Esophagus squamous epithelium (tissue), 5 donors: ENCODE measurements at regions not wholly inside any gene's neighbourhood (a gene's known extent, or its start where the extent isn't known, plus 50 kb on each side); places are given as distances from the start of the nearest gene placed in this dataset.

Experiments
- DNase-seq: peaks from one replicate; lab custom pipeline; 2025; lab: John Stamatoyannopoulos, UW
- H3K27ac ChIP-seq, 4 donors: fragments of 200-600 bp; sonication (generic); one replicate each; pipeline ENCODE4 v1.5.1; 2016 to 2019; ENCODE audit warnings: mild to moderate bottlenecking in 1 of 4
- H3K27me3 ChIP-seq, 4 donors: fragments of 200-600 bp; sonication (generic); 1 replicate in 3 of 4; 2 replicates in 1 of 4; pipeline versions ENCODE4 v1.5.1 to v1.6.0; 2017 to 2021; ENCODE audit warnings: antibody characterized with exemption in 1 of 4
- H3K36me3 ChIP-seq, 3 donors: fragments of 200-600 bp; sonication (generic); one replicate each; pipeline ENCODE4 v1.5.1; 2016 to 2019
- H3K4me1 ChIP-seq, 3 donors: fragments of 200-600 bp; sonication (generic); one replicate each; pipeline ENCODE4 v1.5.1; 2017 to 2019
- H3K4me3 ChIP-seq, 4 donors: fragments of 200-600 bp; sonication (generic); 1 replicate in 3 of 4; 2 replicates in 1 of 4; pipeline ENCODE4 v1.5.1; 2016 to 2019; ENCODE audit warnings: mild to moderate bottlenecking in 2 of 4, moderate library complexity in 1 of 4
- H3K9me3 ChIP-seq, 3 donors: fragments of 200-600 bp; sonication (generic); one replicate each; pipeline ENCODE4 v1.5.1; 2016 to 2019
- CTCF ChIP-seq, 6 experiments: fragments of 450-650 bp in 4 of 6; fragments of 200-600 bp in 2 of 6; sonication (generic) in 2 of 6; IDR thresholded peaks; one replicate each; pipeline ENCODE4 v1.5.1; 2016 to 2019; ENCODE audit warnings: antibody characterized with exemption in 6 of 6, mild to moderate bottlenecking in 4 of 6, moderate library complexity in 4 of 6
- POLR2A ChIP-seq, 4 donors: fragments of 450-650 bp; IDR thresholded peaks; one replicate each; pipeline ENCODE4 v1.6.1; 2017; ENCODE audit warnings: antibody characterized with exemption in 4 of 4, mild to moderate bottlenecking in 4 of 4, moderate library complexity in 3 of 4
- WGBS, 2 donors: methylation state at CpG; one replicate each; pipeline ENCODE4 v1.1.5; 2018; 5-methylcytosine and 5-hydroxymethylcytosine counted together
- intact Hi-C: fragments of 100-400 bp; cut with DNase I; formaldehyde crosslinking; loops from one replicate; pipeline ENCODE4 v1.15.0; 2022
- donor health status: DM: yes; HTN: yes; CAD: no.

DNA sequence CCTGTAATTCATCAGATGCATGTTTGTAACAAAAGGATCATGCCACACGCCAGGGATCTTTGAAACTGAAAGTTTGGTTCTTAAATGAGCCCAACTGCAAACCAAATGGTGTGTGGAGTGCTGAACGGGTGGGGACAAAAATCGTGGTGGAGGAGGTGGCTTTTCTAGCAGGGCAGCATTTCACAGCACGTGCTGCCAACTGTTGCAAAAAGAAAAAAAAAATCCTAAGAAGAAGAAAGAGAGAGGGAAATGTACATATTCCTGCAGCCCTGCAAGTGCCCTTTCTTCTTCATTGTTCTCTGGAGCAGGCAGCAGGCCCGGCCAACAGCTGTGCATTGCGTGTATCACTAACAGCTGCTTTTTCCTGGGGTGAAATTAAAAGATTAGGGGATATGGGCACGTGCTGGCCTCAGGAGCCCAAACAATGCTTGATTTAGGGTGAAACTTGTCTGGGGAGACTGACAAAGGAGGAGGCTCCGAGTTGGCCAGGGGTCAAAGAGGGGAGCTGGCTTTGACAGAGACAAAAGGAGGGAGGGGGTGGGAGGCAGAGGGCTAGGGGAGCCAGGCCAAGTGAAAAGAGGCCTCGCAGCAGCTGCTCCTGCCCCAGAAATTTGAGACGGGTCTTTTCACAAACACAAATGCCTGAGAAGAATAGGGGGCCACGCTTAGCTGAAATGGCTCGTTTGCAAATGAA lies 73.0 kb downstream of the GADD45G start:
- intact Hi-C loops, result no loop called here
- TF ChIP-seq CTCF (IDR thresholded peaks at IDR 0.05), result no peak
- no peak for TF ChIP-seq POLR2A (IDR thresholded peaks at IDR 0.05)
- no peaks in the 10 kb centered on the region for H3K9me3 ChIP-seq
- 29 to 35% methylated on average over 12 of the region's 12 CpGs for WGBS, 2 donors
- no peak for DNase-seq
- H3K4me3 ChIP-seq, result no peak overlapping the region
- H3K4me1 ChIP-seq, result peaks cover 12 to 46% (median 19%) of the 10 kb centered on the region in 3 donors
- H3K27me3 ChIP-seq, result peaks cover 0 to 26% (median 0%) of the 10 kb centered on the region in 4 donors
- H3K27ac ChIP-seq, result no peak overlapping the region
- H3K36me3 ChIP-seq, result no peaks in the 10 kb centered on the region

DNA sequence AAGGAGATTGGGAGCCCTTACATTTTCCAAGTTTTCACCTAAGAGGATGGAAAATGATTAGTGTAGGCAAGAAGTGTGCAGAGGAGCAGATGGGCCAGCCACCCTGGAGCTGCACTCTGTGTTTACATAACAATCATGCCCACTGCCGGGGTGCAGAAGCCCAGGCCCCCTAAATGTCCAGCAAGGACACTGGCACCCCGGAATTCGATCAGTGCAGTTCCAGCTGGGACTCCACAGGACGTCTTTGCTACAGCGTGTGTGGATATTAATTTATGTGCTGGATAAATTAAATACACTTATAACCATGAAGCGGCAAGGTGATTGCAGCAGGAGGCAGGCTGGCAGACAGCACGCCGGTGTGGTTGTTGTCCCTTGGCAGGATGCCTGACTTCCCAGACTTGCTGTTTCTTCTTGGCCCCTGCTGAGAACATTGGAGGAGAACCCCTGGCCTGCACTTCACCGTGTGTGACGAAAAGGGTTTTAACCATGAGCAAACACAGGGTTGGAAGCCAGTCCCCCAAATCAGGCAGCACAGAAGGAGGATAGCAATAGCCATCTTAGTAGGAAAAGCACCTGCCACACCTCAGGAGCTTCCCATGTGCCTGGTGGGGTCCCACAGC lies 73.7 kb downstream of the GADD45G start:
- Histone ChIP-seq H3K9me3 (no peaks in the 10 kb centered on the region), H3K27me3 (peaks cover 0 to 26% (median 0%) of the 10 kb centered on the region in 4 donors), H3K36me3 (no peaks in the 10 kb centered on the region), H3K4me3 (no peak overlapping the region), H3K4me1 (peaks cover 12 to 46% (median 19%) of the 10 kb centered on the region in 3 donors), H3K27ac (no peak overlapping the region)
- intact Hi-C loops, result no loop called here
- DNase-seq, result no peak
- TF ChIP-seq CTCF (IDR thresholded peaks at IDR 0.05) (no peak), POLR2A (IDR thresholded peaks at IDR 0.05) (no peak)
- WGBS, 2 donors, result 83 to 96% methylated on average over 4 to 10 of the region's 10 CpGs

GRCh38 chr9:89679016-89679415 lies 74.2 kb downstream of the GADD45G start:
- Histone ChIP-seq H3K9me3 (no peaks in the 10 kb centered on the region), H3K4me3 (no peak overlapping the region), H3K36me3 (no peaks in the 10 kb centered on the region), H3K27me3 (peaks cover 0 to 26% (median 0%) of the 10 kb centered on the region in 4 donors), H3K4me1 (peaks cover 12 to 46% (median 19%) of the 10 kb centered on the region in 3 donors), H3K27ac (no peak overlapping the region)
- WGBS, 2 donors, result 79 to 89% methylated on average over 8 to 9 of the region's 9 CpGs
- DNase-seq, result no peak
- TF ChIP-seq POLR2A (IDR thresholded peaks at IDR 0.05), result no peak
- TF ChIP-seq CTCF (IDR thresholded peaks at IDR 0.05), result no peak
- intact Hi-C loops, result no loop called here

GRCh38 chr9:89679581-89679980 lies 74.8 kb downstream of the GADD45G start:
- WGBS, 2 donors, result 82 to 90% methylated on average over 3 of the region's 3 CpGs
- peaks cover 12 to 50% (median 19%) of the 10 kb centered on the region in 3 donors for H3K4me1 ChIP-seq
- no peak for DNase-seq

More at GRCh38 chr9:89679581-89679980, 74.8 kb downstream of the GADD45G start:
- H3K27me3 ChIP-seq, result peaks cover 0 to 26% (median 0%) of the 10 kb centered on the region in 4 donors
- no peaks in the 10 kb centered on the region for H3K9me3 ChIP-seq
- H3K27ac ChIP-seq, result no peak overlapping the region
- H3K4me3 ChIP-seq, result no peak overlapping the region
- intact Hi-C loops, result no loop called here
- no peaks in the 10 kb centered on the region for H3K36me3 ChIP-seq
- no peak for TF ChIP-seq POLR2A (IDR thresholded peaks at IDR 0.05)
- TF ChIP-seq CTCF (IDR thresholded peaks at IDR 0.05), result no peak
